GM19455 (cell line): ENCODE measurements at regions not wholly inside any gene's neighbourhood (a gene's known extent, or its start where the extent isn't known, plus 50 kb on each side); places are given as distances from the start of the nearest gene placed in this dataset.

Source experiments
- ATAC-seq: cut with Tn5 transposase; IDR thresholded peaks from one replicate; pipeline ENCODE4 v1.9.1; 2021; ENCODE audit not compliant: unreplicated experiment

DNA sequence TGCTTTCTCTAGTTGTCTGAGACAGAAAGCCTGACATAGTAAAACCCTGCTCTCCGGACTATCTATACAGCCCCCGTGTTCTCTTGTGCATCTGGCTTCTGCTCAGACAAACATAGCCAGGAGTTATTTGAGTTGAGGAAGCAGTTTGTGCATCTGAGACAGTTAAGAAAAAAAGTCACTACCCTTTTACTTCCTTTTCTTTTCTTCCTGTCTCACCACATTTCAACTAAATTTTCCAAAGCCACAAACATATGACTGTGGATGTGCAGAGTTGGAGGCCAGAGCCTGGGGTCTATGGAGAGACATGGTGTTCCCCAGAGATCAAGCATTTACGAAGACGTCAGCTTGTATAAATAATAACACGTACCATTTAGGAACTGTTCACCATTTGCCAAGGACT, 158.5 kb upstream of the FGGY start:
- no peak for ATAC-seq

DNA sequence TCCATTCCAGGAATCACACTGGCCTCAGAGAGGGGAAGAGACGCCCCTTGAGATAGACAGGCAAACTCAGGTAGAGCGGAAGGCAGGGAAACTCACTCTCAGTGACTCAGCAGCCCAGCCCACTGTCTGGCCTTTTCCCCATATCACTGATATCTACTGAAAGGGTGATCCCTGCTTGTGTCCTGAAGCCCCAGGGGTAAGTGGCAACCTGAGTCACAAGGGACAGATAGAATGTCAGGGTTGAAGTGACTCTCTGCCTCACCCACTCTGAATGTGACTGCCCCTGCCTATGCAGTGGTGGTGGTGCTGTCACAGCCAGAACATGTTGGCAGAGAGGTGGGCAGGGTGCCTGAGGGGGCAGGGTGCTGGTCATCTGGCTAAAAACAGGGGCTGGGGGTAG, 157.5 kb upstream of the FGGY start:
- no peak for ATAC-seq

DNA sequence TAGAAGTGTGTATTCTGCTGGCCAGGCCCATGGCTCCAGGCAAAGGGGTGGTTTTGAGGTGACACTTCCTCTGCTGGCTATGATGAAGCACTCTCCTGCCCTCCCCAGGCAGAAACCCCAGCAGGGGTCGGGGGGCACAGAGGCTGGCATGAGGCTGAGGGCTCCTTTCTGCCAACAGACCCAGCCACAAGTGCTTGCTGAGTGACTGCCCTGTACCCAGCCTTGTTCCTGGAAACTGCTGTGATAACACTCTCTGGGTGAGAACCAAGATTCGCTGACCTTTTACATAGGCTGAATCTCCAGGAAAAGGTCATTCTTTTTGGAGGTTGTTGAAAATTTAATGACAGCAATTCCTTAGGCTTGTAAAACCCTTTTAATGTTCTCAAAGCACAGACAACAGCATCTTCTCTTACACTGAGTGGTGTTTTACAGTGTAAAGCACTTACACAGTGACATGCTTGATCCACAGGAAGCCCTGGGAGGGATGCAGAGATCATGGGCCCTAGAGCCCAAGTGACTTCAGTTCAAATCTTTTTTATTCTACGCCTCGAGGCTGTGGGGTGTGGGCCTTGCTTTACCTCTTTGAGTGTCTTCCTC, 155.5 kb upstream of the FGGY start:
- ATAC-seq: no peak

DNA sequence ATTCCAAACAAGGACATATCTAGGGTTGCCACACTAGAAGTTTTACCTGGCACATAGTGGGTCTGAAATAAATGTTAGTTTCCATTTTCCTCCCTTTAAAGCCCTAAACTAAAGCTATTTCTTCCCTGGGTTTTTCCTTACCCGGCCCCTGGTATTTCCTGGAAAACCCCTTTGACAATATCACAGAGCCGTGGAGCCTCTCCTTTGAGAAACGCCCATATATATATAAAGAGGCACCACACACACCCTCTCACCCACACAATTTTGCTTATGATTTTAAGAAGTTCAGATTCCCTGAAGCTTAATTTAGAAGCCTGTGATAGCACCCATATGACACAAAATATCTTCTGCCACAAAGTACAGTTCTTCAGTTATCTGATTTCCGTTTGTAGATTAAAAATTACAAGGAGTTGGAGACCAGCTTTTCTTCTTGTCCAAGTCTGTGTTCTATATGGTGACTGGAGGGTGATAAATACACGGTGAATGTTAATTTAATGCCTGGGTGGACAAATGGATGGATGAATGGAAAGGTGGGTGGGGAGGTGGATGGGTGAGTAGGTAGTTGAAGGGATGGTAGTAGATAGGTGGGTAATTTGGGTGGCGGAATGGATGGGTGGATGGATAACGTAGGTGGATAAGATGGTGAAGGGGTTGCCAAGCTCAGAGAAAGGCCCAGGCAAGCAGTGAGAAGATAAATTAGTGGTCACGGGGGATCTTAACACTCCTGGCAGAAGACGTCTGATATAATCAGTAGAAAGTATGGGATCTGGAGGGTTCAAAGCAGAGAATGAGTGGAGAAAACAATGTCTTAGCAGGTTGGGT, 154.4 kb upstream of the FGGY start:
- ATAC-seq: no peak

DNA sequence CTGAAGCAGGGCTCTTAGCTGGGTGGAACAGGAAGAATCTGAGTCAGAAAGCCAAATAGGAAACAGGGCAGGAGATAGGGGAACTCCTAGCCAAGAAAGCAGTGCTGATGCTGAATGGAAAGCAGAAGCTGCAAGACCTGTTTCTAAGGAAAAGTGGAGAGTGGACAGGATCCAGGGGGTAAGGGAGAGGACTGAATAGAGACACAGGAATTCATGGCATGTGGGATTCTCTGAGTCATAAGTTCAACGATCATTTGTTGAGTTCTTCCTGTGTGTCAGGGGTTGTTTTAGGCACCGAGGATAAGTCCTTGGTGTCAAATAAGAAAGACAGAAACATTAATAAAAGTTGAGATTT, 153.8 kb upstream of the FGGY start:
- no peak for ATAC-seq

DNA sequence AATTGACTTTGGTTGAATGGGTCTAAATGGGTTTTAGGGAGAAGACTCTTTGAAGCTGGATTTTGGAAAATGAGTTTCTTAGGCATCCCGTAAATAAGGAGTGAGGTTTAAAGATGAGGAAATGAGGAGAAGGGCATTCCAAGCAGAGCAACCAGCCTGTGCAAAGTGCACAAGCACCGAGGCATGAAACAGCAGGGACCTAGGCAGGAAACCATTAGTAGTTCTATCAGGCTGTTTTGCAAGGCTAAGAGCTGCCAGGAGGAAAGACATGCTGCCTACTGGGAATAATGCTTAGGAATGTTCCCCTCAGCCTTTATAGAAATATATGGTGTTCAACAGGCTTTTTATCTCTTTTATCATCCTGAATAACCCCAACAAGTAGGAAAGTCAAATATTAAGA, 153.1 kb upstream of the FGGY start:
- no peak for ATAC-seq

DNA sequence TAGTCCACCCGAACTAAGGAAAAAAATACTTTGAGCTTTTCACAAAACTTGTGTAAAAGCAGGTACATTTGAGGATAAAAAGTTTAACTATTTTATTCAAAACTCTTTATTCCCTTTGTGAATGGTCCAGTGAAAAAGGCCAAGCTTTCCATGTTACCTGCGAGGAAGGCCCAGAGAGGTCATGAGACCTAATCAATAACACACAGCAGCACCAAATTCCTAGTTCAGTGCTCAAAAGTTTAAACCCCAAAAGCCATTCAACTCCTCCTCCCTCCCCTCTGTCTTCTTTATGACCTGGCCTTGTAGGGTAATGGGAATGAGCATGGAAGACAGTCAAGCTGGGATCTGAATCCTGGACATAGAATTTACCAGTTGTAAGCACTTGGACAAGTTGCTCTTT, 151.9 kb upstream of the FGGY start:
- ATAC-seq: no peak

DNA sequence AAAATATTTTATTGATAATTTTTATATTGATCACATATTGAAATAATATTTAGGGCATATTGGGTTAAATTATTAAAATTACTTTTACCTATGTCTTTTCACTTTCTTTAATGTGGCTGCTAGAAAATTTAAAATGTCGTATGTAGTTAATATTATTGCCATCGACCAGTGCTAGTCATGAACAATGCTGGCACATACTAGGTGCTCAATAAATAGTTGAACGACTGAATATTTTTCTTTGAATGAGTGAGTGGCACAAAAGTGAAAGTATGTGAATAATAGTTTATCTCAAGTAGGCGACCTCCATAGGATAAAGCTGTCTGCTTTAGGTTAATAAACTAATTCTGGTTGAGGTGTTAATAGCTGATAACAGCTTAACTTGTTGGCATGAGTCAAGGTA, 150.8 kb upstream of the FGGY start:
- ATAC-seq: no peak

DNA sequence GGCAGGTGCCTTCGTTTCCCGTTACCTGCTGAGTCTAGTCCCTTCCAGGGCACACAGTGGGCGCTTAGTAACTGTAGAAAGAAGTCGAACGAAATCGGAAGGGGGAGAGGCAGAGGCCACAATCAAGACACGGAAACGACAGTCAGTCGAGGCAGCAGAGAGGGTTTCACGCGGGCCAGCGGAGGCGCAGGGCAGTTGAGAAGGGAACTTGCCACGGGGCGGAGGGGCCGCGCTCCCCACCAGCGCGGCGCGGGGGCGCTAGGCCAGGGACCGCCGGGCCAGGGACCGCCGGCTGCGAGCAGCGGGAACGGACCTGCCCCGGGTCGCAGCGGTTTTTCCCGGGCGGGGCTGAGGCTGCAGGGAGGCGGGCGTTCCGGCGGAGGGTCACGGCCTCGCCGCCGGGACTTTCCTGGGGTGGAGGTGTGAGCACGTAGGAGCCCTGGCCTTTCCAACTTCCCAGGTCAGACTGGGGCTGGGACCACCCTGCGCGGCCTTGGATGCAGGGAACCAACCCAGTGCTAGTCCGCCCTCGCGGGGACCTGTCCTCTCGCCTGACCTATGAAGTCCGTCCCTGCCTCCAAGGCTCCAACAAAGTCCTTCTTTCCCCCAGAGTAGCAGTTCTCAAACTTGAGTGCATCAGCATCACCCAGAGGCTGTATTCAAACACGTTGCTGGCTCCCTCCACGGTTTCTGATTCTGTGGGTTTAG, 150.1 kb upstream of the FGGY start:
- peak; percentile 71 for ATAC-seq

DNA sequence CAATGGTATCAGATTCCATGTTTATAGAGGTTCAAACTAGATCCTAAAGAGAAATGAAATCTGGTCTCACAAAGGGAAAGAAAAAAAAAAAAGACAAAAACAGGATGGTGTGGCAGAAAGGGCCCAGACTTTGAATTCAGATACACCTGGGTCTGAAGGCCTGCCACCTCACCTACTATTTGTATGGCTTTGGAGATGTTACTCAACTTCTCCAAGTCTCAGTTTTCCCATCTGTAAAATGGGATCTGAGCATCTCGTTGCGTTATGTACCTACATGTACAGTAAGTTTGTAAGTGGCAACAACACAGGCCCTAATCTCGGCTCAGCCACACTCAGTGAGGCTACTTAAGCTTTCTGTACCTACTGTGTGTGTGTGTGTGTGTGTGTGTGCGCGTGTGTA, 147.5 kb upstream of the FGGY start:
- ATAC-seq: no peak

DNA sequence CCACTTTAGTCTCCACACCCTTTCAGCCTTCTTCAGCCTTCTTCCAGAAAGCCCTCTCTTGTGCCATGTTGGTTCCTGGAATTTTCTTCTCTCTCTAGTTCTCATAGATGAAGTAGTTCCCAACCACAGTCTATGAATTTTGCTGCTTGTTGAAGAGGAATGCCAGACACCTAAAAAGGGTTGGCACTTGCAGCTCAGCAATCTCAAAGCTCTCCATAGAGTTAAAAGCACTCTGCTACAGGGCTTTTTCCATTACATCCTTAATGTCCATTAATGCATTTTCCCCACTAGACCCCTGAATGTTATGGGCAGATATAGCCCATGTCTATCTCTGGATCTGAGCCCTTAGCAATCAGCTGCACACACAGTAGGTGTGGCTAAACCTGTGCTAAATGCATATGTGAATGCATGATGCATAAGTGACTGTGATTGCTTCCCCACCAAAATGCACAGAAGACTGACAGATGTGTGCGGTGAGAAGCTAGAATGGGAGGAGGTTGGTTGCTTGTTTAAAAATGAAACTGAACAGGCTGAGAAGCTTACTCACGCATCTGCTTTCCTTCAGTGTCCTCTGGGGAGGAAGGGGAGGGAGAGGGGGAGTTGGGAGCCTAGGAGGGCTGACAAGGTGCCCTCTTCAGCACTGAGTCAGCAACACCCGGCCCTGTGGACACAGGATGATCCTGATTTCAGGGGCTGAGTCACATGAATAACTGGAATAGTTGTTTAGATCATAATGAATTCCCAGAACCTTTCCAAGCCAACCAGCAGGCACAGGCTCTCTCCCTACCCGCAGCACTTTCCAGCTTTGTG, 146.1 kb upstream of the FGGY start:
- peak; percentile 53 for ATAC-seq

DNA sequence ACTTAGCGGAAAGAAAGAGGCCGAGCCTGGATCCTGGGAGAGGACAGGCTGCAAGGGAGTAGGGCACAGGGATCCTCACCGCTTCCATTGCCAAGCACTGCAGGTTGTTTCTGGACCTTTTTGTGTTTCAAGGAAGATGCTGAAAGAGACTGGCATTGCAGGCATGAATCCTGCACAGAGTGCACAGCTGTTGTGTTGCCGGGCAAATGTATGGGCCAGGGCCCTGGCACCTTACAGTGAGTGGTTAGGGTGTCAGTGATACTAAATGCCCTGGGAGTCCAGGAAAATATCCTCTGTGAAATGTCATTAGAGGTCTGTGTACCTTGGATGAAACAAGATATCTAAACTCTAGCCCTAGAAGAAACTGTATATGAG, 145.5 kb upstream of the FGGY start:
- no peak for ATAC-seq

DNA sequence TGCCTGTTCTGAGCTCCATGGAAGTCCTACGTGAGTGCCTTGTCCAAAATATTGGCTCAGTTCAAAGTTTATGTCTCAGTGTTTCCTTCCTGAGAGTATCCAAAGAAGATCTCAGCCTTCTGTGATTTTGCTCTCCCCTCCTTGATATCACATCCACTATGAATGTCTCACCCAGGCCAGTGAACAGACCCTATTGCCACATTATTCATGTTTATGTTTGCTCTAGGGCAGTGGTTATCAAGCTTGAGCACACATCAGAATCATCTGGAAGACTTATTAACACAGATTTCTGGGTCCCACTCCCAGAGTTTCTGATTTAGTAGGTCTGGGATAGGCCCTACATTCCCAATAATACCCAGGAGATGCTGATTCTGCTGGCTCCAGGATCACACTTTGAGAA, 145.0 kb upstream of the FGGY start:
- ATAC-seq: no peak

DNA sequence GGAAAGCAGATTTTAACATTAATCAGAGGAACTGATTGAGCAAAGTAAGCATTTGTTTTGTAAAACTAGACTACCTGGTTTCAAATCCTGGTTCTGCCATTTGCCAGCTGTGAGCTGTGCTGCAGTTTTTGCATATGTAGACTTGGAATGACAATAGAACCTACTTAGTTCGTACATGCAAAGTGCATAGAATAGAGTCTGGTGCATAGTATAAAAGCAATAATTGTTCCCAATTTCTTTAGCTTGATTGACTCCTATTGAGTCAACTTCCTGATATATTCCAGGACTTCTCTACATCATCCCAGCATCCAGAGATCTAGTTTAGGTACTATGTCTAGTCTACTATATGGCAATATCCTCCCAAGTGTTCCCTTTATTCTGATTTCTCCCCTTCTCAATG, 144.4 kb upstream of the FGGY start:
- ATAC-seq: no peak

DNA sequence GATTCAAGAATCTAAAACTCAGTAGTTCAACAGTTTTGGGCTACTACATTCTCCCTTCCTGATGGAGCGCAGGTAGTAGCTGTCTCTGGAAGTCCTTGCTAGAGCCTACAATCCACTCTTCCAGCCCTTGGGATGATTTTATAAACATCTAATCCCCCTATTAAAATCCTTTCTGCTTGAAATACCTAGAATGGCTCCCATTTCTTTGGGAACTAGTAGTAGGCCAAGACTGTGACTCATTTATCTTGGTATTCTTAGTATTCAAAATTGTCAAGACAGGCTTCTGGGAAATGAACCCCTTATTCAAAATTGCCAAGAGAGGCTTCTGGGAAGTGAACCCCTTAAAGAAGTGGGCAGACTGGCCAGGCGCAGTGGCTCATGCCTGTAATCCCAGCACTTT, 142.5 kb upstream of the FGGY start:
- no peak for ATAC-seq

DNA sequence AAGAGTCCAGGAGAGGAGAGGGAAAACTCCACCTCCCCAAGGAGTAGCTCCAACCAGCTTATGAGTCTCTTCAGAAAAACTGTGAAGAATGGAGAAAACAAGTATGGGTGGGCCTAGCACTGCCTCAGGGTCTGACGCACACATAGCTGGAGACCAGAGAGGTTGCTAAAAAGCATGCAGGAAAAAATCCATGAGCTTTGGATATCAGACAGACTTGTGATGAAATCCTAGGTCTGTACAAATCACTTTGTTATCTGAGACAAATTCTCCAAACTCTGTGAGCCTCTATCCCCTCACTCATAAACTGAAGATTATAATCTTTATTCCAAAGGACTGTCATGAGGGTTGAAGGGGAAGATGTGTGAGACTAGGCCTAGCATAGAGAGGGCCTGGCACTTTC, 141.5 kb upstream of the FGGY start:
- no peak for ATAC-seq

DNA sequence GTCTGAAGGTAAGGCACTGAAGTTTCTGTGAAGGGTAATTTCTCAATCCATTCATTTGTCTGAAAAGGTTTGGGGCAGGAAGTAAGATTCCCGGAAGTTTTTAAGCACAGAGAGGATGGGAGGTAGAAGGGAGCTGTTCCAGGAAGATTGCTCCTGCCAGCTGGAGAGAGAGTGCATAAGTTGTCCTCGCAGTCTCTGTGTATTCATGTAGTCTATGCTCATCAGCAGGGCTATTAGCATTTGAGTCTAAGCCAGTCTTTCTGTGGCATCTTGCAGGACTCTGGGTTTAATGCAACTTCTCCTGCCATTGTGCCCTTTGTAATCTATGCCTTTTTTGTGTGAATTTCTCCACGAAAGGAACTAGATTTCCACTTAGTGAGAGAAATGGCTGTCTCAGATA, 140.8 kb upstream of the FGGY start:
- ATAC-seq: no peak

DNA sequence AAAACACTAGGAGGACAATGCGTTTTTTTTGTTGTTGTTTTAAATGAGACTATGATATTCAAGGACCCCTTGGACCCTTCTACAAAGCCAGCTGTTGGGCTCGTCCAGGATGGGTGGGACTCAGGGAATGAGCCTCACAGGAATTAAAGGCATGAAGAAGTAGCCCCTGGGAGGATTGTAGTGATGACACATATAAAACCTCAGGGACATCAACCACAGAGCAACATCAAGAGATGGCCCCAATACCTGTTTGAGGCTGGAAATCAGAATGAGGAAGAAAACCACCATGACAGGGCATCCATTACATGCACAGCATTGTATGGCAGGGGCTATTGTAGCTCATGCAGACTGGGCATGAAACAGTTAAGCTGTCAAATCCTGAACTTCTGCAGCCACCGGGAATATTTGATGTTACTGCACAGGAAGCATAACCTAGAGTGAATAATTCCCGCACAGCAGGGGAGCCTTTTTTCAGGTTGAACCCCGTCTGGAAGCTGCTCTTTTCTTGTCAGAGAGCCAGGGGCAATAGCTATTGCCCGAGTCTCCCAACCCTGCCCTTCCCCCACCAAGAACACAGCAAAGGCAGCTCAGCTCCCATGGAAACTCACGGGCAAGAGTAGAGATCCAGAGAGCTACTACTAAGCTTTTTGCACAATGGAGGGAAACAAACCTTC, 140.2 kb upstream of the FGGY start:
- ATAC-seq: no peak

DNA sequence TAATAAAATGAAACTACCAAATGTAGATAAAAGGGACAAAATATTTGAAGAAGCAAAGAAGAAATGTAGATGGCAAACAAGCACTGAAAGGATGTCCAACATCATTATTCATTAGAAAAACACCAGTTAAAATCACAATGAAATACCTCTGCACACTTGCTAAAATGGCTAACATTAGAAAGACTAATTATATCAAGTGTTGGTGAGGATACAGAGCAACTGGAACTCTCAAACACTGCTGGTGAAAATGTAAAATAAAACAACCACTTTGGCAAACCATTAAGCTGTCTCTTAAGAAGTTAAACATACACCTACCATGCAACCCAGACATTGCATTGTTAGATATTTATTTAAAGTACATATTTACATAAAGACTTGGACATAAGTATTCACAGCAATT, 138.6 kb upstream of the FGGY start:
- no peak for ATAC-seq

DNA sequence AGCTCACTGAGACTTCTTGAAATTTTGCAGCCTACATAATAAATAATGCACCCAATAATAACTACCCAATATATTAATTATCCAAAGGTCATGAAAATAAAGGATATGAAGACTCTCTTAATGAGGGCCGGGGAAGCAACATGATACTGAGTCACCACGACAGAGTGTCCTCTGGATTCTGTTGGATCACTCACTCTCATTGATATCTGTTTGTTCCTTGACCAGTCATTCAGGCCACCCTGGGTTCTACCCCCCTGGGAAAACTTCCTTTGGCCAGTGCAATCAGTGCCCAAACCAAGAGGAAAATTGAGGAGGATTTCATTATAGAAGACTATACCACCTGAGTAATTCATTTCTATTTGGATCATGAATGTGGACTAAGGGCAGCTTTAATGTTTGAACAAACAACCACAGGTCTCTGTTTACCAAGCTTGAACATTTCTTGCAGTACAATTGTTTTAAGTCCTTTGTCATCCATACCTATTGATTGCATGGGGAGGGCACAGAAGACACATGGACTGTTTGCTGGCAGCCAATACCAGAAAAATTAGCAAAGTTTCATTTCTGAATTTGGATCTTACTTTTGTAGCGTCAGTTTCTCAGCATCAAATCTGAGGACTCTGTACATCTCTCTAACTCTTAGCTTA, 137.2 kb upstream of the FGGY start:
- ATAC-seq: no peak

DNA sequence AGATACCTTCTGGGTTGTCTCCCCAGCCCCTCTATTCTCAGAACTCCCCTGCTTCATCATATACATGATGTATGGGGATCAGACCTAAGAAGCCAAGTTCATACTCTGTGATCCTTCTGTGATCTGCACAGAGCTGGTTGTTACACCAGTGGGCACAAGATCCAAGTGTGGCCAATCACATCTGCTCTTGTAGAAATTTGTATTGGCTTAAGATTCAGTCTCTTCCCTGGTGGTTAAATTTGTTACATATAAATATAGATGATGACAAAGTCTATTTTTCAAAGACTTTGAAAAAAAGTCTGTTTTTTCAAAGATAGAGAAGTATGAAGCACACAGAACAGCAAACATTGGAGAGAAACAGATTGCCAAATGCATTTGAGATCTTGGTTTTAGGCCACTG, 135.8 kb upstream of the FGGY start:
- no peak for ATAC-seq
